Immature natural killer cell (primary cell): ENCODE measurements at regions not wholly inside any gene's neighbourhood (a gene's known extent, or its start where the extent isn't known, plus 50 kb on each side); places are given as distances from the start of the nearest gene placed in this dataset.

Experiments
- DNase-seq, 3 donors: peaks; one replicate each; pipeline ENCODE4 v3.0.0; 2022; ENCODE audit warnings: mixed read lengths in 1 of 3
- H3K27ac Mint-ChIP-seq, 6 donors: one replicate each; pipeline ENCODE4 v1.8.0; 2020; ENCODE audit warnings: mixed read lengths in 6 of 6, mild to moderate bottlenecking in 5 of 6, inconsistent platforms in 4 of 6, moderate library complexity in 3 of 6
- H3K27me3 Mint-ChIP-seq, 3 donors: one replicate each; pipeline ENCODE4 v1.8.0; 2020 to 2021; ENCODE audit warnings: low read depth in 3 of 3, mild to moderate bottlenecking in 3 of 3, mixed read lengths in 3 of 3, moderate library complexity in 3 of 3, inconsistent platforms in 1 of 3
- H3K36me3 Mint-ChIP-seq, 3 donors: one replicate each; pipeline ENCODE4 v1.8.0; 2020; ENCODE audit warnings: mixed read lengths in 3 of 3, inconsistent platforms in 2 of 3, mild to moderate bottlenecking in 2 of 3
- H3K4me1 Mint-ChIP-seq, 2 donors: one replicate each; pipeline ENCODE4 v1.8.0; 2020; ENCODE audit warnings: inconsistent platforms in 2 of 2, mild to moderate bottlenecking in 2 of 2, mixed read lengths in 2 of 2, moderate library complexity in 1 of 2
- H3K4me3 Mint-ChIP-seq, 5 donors: one replicate each; pipeline ENCODE4 v1.8.0; 2020; ENCODE audit warnings: mild to moderate bottlenecking in 5 of 5, mixed read lengths in 5 of 5, inconsistent platforms in 3 of 5, moderate library complexity in 3 of 5
- H3K9me3 Mint-ChIP-seq, 6 donors: one replicate each; pipeline ENCODE4 v1.8.0; 2020; ENCODE audit warnings: mild to moderate bottlenecking in 6 of 6, mixed read lengths in 6 of 6, inconsistent platforms in 4 of 6, moderate library complexity in 3 of 6

DNA sequence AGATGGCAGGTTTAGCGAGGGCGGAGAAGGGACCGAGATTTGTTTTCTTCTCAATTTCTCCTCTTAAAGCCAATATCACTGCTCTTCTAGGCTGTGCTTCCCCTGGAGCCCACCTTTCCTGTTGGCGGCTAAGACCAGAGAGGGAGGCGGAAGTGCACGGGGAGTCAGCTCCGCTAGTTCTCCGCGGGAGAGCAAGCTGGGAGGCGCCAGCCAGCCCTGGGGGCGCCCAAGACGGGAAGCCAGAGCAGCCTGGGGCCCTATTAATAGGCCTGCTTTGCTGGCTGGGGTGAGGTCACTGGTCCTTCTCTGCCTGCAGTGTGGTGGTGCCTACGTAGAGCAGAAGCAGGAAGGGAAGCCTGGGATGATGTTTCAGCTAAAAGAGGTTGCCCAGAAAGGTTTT, 61.6 kb downstream of the LSM5 start:
- Mint-ChIP-seq H3K36me3 (peaks cover 0 to 7% (median 0%) of the 10 kb centered on the region in 3 donors), H3K27me3 (peaks cover 7 to 30% (median 18%) of the 10 kb centered on the region in 3 donors), H3K4me3 (peak overlapping the region in 1 of 5 donors; percentile 25), H3K4me1 (peaks cover 0 to 2% of the 10 kb centered on the region in 2 donors), H3K9me3 (peaks cover 0 to 31% (median 2%) of the 10 kb centered on the region in 6 donors), H3K27ac (no peak overlapping the region)
- no peak for DNase-seq

DNA sequence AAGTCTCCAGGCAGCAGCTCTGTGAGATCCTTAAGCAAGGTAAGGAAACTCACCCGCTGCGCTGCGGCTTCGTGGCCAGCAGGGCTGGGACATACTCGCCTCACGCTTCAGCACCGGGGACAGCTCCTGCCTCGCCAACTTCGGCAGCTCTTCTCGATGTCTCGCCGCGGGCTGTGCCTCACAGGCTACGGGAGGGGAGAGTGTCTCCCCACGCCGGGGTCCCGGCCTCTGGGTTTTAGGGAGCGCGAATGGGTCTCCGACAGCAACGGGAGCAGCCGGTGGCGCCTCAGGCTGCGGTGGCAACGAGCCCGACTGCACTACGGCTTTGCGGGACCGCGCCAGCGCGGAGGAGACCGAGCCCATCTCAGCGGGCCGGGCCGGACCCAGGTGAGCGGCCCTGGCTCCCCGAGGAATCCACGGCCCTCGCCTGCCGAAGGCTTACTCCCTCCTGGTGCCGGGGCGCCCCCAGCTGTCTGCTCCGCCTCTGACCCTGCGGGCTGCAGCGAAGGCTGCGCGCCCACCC, 62.4 kb downstream of the LSM5 start:
- Mint-ChIP-seq H3K4me3 (no peak overlapping the region), H3K27ac (no peak overlapping the region), H3K27me3 (peaks cover 7 to 30% (median 14%) of the 10 kb centered on the region in 3 donors), H3K4me1 (peaks cover 0 to 2% of the 10 kb centered on the region in 2 donors), H3K36me3 (peaks cover 0 to 7% (median 0%) of the 10 kb centered on the region in 3 donors), H3K9me3 (peaks cover 0 to 31% (median 2%) of the 10 kb centered on the region in 6 donors)
- DNase-seq = peak; percentile 34 to 47 (median 40)

DNA sequence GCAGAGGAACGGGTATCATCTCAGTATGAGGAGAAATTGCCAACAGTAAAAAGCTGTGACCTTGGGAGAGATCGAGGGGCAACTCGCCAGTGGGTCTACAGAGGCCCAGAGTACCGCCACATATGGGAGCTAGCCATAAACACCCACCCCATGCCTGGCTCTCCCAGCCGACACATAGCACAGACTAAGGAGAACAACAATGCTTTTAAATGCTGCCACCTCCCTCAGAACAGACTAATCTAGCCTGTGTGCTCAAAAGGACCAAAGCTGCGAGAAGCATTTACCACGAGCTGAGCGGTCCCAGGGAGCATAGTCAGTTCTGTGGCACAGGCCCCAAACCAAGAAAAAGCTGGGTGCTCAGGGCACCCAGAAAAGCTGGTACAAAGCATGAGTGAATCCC, 73.3 kb downstream of the LSM5 start:
- Mint-ChIP-seq H3K9me3 (no peaks in the 10 kb centered on the region), H3K36me3 (no peaks in the 10 kb centered on the region), H3K4me3 (no peak overlapping the region), H3K27me3 (peaks cover 5 to 21% (median 6%) of the 10 kb centered on the region in 3 donors), H3K27ac (no peak overlapping the region), H3K4me1 (no peaks in the 10 kb centered on the region)
- DNase-seq = no peak

DNA sequence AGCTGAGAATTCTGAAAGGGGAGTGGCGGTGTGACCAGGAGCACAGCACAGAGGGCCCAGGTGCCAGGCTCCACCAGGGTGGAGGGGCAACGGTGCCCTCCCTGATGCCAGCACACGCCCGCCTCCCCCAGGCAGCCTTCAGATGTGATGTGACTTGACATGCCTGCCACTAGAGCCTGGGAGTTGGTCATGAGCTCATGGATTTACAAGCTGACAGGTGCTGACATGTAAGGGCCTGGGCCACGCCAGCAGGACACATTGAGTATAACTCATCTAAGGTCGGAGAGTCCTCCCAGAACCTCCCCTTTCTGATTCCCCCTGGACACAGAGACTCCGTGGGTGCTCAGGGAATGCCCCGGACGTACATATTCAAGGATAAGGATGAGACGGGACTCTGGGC, 74.2 kb downstream of the LSM5 start:
- no peaks in the 10 kb centered on the region for H3K4me1 Mint-ChIP-seq
- peaks cover 6 to 22% (median 7%) of the 10 kb centered on the region in 3 donors for H3K27me3 Mint-ChIP-seq
- no peak overlapping the region for H3K4me3 Mint-ChIP-seq
- DNase-seq = no peak
- H3K9me3 Mint-ChIP-seq = no peaks in the 10 kb centered on the region
- no peaks in the 10 kb centered on the region for H3K36me3 Mint-ChIP-seq
- H3K27ac Mint-ChIP-seq = no peak overlapping the region

DNA sequence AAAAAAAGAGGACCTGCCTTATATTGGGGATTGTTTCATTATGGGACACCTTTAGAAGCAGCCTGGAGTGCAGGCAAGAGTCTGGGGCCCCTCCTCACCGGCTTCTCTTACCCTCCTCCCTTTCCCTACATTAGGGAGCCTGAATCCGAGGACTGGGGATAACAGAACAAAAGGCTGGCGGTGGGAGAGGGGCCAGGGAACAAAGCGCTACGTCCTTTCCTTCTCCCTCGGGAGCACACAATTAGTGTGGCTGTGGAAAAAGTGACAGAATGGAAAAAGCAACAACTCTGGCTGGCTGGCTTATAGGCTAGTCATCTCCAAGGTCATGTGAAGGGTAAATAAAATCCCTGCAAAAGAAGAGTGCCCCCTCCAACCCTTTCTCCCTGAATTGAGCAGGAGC, 74.7 kb downstream of the LSM5 start:
- no peaks in the 10 kb centered on the region for H3K9me3 Mint-ChIP-seq
- peaks cover 6 to 19% (median 7%) of the 10 kb centered on the region in 3 donors for H3K27me3 Mint-ChIP-seq
- H3K4me3 Mint-ChIP-seq = no peak overlapping the region
- H3K27ac Mint-ChIP-seq = no peak overlapping the region
- H3K4me1 Mint-ChIP-seq = no peaks in the 10 kb centered on the region
- no peaks in the 10 kb centered on the region for H3K36me3 Mint-ChIP-seq
- no peak for DNase-seq

DNA sequence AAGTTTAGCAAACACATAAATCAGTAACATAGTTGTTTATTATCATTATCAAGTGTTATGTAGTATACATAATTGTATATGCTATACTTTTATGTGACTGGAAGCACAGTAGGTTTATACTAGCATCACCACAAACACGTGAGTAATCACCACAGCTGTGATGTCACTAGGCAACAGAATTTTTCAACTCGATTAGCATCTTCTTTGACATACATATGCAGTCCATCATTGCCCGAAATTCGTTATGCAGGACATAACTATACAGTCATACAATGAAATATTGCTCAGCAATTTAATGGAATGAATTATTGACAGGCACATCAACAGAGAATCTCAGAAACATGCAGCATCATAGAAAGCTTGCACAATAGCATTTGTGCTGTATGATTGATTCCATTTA, 77.7 kb downstream of the LSM5 start:
- H3K36me3 Mint-ChIP-seq = no peaks in the 10 kb centered on the region
- no peaks in the 10 kb centered on the region for H3K4me1 Mint-ChIP-seq
- H3K4me3 Mint-ChIP-seq = no peak overlapping the region
- peaks cover 0 to 2% (median 0%) of the 10 kb centered on the region in 6 donors for H3K9me3 Mint-ChIP-seq
- H3K27me3 Mint-ChIP-seq = peaks cover 5 to 13% (median 6%) of the 10 kb centered on the region in 3 donors
- no peak for DNase-seq
- H3K27ac Mint-ChIP-seq = no peak overlapping the region

DNA sequence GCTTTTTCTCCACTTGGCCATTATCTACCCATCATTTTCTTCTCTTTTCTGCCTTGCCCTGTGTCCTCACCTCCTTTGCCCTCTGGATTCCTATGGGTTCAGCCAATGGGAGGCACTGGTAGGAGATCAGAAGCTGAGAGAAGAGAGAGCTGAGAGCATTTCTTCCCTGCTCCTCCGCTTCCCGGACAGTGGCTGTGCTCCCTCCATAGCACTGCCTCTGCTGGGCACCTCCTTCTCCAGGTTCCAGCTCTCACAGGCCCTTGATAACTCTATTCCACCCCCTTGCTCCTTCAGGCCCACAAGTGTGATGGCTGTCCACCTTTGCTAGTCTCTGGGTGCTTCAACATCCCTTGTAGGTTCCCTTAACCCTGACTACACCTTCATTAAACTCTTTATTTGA, 79.6 kb downstream of the LSM5 start:
- H3K27ac Mint-ChIP-seq = no peak overlapping the region
- H3K4me3 Mint-ChIP-seq = no peak overlapping the region
- H3K9me3 Mint-ChIP-seq = peaks cover 0 to 2% (median 0%) of the 10 kb centered on the region in 6 donors
- H3K27me3 Mint-ChIP-seq = peaks cover 0 to 12% (median 4%) of the 10 kb centered on the region in 3 donors
- DNase-seq = no peak
- no peaks in the 10 kb centered on the region for H3K4me1 Mint-ChIP-seq
- H3K36me3 Mint-ChIP-seq = no peaks in the 10 kb centered on the region

DNA sequence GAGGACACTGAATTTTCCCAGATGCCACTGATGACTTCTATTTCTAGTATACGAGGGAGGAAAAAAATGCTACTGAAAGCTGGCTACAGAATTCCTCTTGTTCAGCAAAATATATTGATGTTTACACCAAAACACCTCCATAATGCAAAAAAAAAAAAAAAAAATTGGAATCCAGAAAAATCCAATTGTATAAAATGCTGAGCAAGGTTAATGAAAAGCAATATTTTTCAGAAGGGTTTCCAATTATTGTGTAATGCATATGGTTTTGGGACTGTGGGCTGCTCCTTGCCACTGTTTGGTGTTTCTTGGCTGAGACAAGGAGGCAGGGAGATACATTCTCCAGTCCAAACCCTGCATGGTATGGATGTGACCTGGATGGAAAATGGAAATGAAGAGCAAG, 83.8 kb downstream of the LSM5 start:
- Mint-ChIP-seq H3K4me1 (no peaks in the 10 kb centered on the region), H3K4me3 (no peak overlapping the region), H3K27ac (no peak overlapping the region), H3K27me3 (peaks cover 0 to 8% (median 4%) of the 10 kb centered on the region in 3 donors), H3K36me3 (no peaks in the 10 kb centered on the region), H3K9me3 (peaks cover 0 to 2% (median 0%) of the 10 kb centered on the region in 6 donors)
- DNase-seq = no peak

DNA sequence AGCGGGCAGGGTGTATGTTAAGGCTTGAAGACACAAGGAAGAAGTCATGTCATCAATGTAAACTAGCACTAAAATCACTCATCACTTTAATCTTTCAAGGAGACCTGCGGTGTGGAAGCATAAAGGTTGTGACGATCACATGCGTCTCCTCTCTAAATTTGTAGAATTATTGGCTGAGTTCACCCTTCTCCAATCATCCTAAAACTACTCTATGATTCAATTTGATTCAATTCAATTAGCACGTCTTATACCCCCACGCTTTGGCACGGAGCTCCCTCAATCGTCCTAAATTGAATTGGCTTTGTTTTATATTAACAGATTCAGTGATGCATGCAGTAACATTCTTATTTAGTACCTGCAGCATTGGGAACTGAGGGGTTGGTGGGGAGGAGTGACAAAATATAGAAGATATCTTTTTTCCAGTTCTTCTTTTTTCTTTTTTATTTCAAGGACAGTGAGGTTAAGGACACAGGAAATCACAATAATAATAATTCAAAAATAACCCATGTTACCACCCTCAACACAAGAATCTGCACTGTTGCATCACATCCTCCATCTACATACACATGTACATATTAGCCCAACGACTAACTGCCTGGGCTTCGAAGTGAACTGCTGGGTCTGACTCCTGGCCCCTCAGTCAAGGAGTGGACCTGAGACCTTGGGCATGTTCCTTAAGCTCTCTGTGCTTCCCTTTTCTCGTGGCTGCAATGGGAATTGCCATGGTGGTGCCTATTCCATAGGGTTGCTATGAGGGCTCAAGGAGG, 86.5 kb downstream of the LSM5 start:
- Mint-ChIP-seq H3K4me1 (no peaks in the 10 kb centered on the region), H3K4me3 (no peak overlapping the region), H3K9me3 (peaks cover 0 to 2% (median 0%) of the 10 kb centered on the region in 6 donors)

DNA sequence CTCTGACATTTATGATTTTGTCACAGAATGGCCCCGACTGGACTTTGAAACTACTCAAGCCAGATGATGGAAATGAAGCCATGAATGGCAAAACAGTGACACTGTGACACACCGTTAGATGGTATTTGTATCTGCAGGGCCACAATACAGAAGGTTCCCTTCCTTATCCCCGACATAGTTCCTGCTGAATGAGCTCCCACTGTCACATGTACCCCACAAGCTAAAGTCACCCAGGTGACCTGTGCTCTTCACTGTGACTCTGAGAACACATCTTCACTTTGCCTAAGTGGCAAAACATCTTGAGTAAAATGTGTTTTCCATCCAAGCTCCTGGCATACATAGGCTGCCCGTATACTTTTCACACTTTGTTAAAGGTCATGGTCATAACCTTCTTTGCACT, 89.5 kb downstream of the LSM5 start:
- no peaks in the 10 kb centered on the region for H3K9me3 Mint-ChIP-seq
- H3K27me3 Mint-ChIP-seq = peaks cover 0 to 5% (median 0%) of the 10 kb centered on the region in 3 donors
- no peak overlapping the region for H3K27ac Mint-ChIP-seq
- H3K36me3 Mint-ChIP-seq = no peaks in the 10 kb centered on the region
- H3K4me1 Mint-ChIP-seq = no peaks in the 10 kb centered on the region
- DNase-seq = no peak
- H3K4me3 Mint-ChIP-seq = no peak overlapping the region

More for the DNA sequence above, 86.5 kb downstream of the LSM5 start:
- DNase-seq = no peak
- H3K27ac Mint-ChIP-seq = no peak overlapping the region
- H3K36me3 Mint-ChIP-seq = no peaks in the 10 kb centered on the region
- peaks cover 0 to 4% (median 2%) of the 10 kb centered on the region in 3 donors for H3K27me3 Mint-ChIP-seq

DNA sequence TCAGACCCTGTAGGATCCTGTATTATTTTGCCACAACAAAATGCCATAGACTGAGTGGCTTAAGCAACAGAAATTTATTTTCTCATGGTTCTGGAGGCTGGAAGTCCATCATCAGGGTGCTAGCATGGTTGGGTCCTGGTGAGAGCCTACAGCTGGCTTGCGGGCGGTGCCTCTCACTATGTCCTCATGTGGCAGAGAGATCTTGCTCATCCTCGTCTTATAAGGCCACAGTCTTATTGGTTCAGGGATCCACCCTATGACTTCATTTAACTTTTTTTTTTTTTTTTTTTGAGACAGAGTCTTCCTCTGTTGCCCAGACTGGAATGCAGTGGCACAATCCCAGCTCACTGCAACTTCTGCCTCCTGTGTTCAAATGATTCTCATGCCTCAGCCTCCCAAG, 90.9 kb downstream of the LSM5 start:
- H3K4me3 Mint-ChIP-seq = no peak overlapping the region
- peaks cover 0 to 2% (median 0%) of the 10 kb centered on the region in 3 donors for H3K27me3 Mint-ChIP-seq

DNA sequence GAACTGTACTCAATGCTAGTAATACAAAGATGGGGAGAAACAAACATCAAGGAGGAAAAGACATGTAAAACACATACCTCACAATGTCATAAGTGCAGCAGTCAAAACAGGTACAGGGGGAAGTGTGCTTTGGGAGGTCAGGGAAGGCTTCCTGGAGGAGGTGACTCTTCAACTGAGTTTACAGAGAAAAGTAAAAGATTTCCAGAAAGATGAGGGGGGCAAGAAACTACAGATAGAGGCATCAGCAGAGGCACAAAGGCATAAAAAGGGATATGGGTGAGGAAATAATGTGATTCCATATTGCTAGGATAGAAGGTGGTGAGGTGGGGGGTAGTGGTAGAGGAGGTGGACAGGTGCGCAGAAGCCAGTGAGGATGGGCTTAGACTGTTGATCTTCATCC, 95.0 kb downstream of the LSM5 start:
- Mint-ChIP-seq H3K9me3 (peaks cover 0 to 2% (median 0%) of the 10 kb centered on the region in 6 donors), H3K27me3 (peaks cover 0 to 6% (median 2%) of the 10 kb centered on the region in 3 donors), H3K36me3 (no peaks in the 10 kb centered on the region), H3K4me3 (no peak overlapping the region), H3K4me1 (no peaks in the 10 kb centered on the region), H3K27ac (no peak overlapping the region)
- no peak for DNase-seq

More for the DNA sequence above, 90.9 kb downstream of the LSM5 start:
- Mint-ChIP-seq H3K9me3 (no peaks in the 10 kb centered on the region), H3K4me1 (no peaks in the 10 kb centered on the region), H3K36me3 (no peaks in the 10 kb centered on the region), H3K27ac (no peak overlapping the region)
- no peak for DNase-seq

DNA sequence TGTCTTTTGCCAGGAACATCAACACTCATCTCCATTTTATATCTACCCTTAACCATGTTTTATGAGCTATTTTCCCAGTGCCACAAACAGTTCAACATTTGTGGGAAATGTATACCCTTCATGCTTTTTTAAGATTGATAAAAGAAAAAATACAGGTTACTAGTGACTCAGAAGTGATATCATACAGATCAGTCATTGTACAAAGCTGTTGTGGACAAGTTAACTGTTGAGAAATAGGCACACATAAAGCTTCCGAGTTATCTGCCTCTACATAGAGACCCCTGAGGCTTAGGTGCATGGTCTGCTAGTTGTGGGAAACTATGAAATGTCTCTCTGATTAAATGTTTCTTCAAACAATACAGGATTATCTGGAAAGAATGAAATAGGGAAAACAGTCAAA, 96.3 kb downstream of the LSM5 start:
- no peak overlapping the region for H3K4me3 Mint-ChIP-seq
- H3K27ac Mint-ChIP-seq = no peak overlapping the region
- no peaks in the 10 kb centered on the region for H3K4me1 Mint-ChIP-seq

DNA sequence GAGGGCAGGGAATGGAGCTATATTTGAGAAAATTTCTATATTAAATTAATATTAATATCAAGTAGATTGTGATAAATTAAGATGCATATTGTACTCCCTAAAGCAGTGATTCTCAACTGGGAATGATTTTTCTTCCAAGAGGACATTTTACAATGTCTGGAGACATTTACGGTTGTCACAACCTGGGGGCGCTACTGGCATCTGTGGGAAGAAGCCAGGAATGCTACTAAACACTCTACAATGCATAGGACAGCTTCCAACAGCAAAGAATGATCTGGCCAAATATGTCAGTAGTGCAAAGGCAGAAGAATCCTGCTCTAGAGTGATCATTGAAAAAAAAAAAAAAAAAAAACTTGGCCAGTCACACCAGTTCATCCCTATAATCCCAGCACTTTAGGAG, 100.0 kb downstream of the LSM5 start:
- H3K36me3 Mint-ChIP-seq = no peaks in the 10 kb centered on the region
- peaks cover 0 to 2% (median 0%) of the 10 kb centered on the region in 6 donors for H3K9me3 Mint-ChIP-seq
- H3K4me1 Mint-ChIP-seq = no peaks in the 10 kb centered on the region
- H3K4me3 Mint-ChIP-seq = no peak overlapping the region
- H3K27ac Mint-ChIP-seq = no peak overlapping the region
- no peak for DNase-seq
- peaks cover 0 to 9% (median 0%) of the 10 kb centered on the region in 3 donors for H3K27me3 Mint-ChIP-seq

More for the DNA sequence above, 96.3 kb downstream of the LSM5 start:
- no peak for DNase-seq
- no peaks in the 10 kb centered on the region for H3K36me3 Mint-ChIP-seq
- H3K27me3 Mint-ChIP-seq = peaks cover 0 to 6% (median 2%) of the 10 kb centered on the region in 3 donors
- H3K9me3 Mint-ChIP-seq = peaks cover 0 to 2% (median 0%) of the 10 kb centered on the region in 6 donors
